NCI-H187 (cell line): ENCODE measurements at regions not wholly inside any gene's neighbourhood (a gene's known extent, or its start where the extent isn't known, plus 50 kb on each side); places are given as distances from the start of the nearest gene placed in this dataset.
"Not testable (repeated sequence)": the region's sequence is repeated elsewhere in the genome, so short reads cannot be mapped to it uniquely, and the experiment has no call there.

Experiments used
- DNase-seq, 2 experiments: peaks; one replicate each; lab custom pipeline; 2025; lab: John Stamatoyannopoulos, UW

DNA sequence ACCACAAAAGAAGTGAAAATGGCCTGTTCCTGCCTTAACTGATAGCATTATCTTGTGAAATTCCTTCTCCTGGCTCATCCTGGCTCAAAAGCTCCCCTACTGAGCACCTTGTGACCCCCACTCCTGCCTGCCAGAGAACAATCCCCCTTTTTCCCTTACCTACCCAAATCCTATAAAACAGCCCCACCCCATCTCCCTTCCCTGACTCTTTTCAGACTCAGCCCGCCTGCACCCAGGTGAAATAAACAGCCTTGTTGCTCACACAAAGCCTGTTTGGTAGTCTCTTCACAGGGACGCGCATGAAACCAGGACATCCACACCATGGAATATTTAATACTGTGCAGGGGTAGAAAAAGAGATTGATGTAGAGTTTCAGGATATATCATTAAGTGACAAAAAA, 1677.0 kb downstream of the C4orf33 start:
- not testable (repeated sequence) for DNase-seq

GRCh38 chr4:130808492-130808891, 1712.5 kb downstream of the C4orf33 start:
- no peak for DNase-seq

DNA sequence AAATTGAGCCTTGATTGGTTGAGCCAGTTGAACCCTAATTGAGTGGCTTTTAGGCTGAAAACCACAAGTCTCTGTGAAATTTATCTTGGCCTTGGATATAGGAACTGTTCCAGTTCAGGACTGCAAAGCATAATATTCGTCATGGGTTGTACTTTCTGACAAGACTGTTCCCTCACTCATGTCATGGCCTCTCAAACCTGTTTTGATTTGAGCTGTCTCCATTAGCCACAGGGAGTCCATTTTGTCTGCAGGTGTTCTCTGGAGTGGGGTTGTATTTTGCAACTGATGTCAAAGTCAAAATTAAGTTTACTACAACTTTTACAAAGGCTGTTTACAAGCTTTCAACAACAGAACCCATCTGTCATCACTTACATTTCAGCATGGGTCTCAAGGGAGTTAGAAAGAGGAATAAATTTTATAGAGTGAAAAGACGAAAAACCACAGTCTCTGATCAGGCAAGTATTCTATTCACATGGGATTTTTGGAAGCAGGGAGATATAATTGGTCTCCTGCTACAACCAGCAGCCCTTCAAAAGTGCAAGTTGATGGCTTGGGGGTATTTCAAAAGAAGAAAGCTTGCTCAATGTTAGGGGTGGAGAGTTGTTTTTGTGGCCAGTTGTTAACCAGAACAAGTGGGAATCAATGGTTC, 1716.3 kb downstream of the C4orf33 start:
- no peak for DNase-seq

DNA sequence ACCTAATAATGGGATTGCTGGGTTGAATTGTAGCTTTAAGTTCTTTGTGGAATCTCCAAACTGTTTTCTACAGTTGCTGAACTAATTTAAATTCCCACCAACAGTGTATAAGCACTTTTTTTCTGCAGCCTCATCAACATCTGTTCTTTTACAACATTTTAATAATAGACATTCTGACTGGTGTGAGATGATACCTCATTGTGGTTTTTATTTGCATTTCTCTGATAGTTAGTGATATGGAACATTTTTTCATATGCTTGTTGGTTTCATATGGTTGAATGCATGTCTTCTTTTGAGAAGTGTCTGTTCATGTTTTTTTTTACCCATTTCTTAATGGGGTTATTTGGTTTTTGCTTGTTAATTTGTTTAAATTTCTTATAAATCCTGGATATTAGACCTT, 1718.9 kb downstream of the C4orf33 start:
- DNase-seq = no peak

GRCh38 chr4:130820448-130820847, 1724.5 kb downstream of the C4orf33 start:
- no peak for DNase-seq

- DNase-seq = no peak
Observed at GRCh38 chr4:130825284-130825683, 1729.3 kb downstream of the C4orf33 start.

GRCh38 chr4:130850019-130850524, 1754.1 kb downstream of the C4orf33 start:
- DNase-seq = no peak

- DNase-seq = no peak
Observed at GRCh38 chr4:130851107-130851506, 1755.2 kb downstream of the C4orf33 start.

GRCh38 chr4:130851932-130852331, 1756.0 kb downstream of the C4orf33 start:
- no peak for DNase-seq

GRCh38 chr4:130855533-130855932, 1759.6 kb downstream of the C4orf33 start:
- DNase-seq = no peak

GRCh38 chr4:130859991-130860390, 1764.0 kb downstream of the C4orf33 start:
- no peak for DNase-seq

GRCh38 chr4:130896920-130897319, 1801.0 kb downstream of the C4orf33 start:
- DNase-seq = no peak

DNA sequence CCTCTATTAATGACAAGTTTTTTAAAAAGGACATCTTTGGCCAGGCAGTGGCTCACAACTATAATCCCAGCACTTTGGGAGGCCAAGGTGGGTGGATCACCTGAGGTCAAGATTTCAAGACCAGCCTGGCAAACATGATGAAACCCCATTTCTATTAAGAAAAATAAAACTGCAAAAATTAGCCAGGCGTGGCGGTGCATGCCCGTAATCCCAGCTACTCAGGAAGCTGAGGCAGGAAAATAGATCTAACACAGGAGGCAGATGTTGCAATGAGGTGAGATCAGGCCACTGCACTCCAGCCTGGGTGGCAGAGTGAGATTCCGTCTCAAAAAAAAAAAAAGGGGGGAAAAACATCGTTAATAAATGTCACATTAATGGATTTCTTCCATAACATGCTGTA, 1805.4 kb downstream of the C4orf33 start:
- no peak for DNase-seq

GRCh38 chr4:130922955-130923354, 1827.0 kb downstream of the C4orf33 start:
- DNase-seq = no peak

GRCh38 chr4:130955520-130955919, 1859.6 kb downstream of the C4orf33 start:
- DNase-seq = no peak

DNA sequence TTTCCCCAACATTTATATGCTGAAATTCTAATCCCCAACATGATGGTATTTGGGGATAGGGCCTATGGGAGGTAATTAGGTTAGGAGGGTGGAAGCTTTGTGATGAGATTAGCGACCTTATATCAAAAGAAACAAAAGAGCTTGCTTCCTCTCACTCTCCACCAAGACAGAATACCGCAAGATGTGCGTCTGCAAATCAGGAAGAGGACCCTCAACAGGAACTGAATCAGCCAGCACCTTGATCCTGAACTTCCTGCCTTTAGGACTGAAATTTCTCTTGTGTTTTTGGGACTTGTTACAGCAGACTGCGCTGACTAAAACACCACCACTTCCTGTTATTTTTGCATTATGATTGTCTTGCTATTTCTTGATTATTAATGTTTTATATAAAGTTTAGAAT, 1889.4 kb downstream of the C4orf33 start:
- no peak for DNase-seq

DNA sequence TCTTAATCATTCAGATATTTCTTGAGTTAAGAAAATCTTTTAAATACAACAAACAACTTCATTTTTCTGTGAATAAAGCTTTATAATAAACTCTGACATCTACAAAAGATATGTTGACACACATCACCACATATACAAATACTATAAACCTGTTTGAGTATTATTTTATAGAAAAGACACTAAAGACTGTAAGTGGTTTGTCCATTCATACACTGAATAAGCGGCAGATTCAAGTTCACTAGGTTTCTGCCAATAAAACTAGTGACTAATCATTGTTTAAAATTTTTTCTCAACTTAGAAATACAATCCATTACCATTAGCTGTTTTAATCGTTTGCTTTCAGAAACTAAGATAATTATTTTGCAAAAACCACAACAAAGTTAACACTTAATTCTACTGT, 1900.0 kb downstream of the C4orf33 start:
- no peak for DNase-seq

- no peak for DNase-seq
Observed at GRCh38 chr4:131001371-131001770, 1905.4 kb downstream of the C4orf33 start.

- DNase-seq = no peak
Observed at GRCh38 chr4:131002132-131002531, 1906.2 kb downstream of the C4orf33 start.

- DNase-seq = no peak
Observed at GRCh38 chr4:131006388-131006787, 1910.4 kb downstream of the C4orf33 start.

- DNase-seq = not testable (repeated sequence)
Observed at GRCh38 chr4:131011961-131012360, 1916.0 kb downstream of the C4orf33 start.

- no peak for DNase-seq
Observed at GRCh38 chr4:131013226-131013625, 1917.3 kb downstream of the C4orf33 start.

GRCh38 chr4:131026771-131027170, 1930.8 kb downstream of the C4orf33 start:
- no peak for DNase-seq

- DNase-seq = no peak
Observed at GRCh38 chr4:131044368-131044767, 1948.4 kb downstream of the C4orf33 start.
